ENCODE measurements at regions not wholly inside any gene's neighbourhood (a gene's known extent, or its start where the extent isn't known, plus 50 kb on each side); places are given as distances from the start of the nearest gene placed in this dataset.

- TF ChIP-seq CTCF (IDR thresholded peaks at IDR 0.05): no peak
- WGBS, 2 donors: 93 to 100% methylated on average over 3 of the region's 3 CpGs
- no peak overlapping the region for H3K4me3 ChIP-seq
- DNase-seq (no peak), ATAC-seq (no peak)
- peaks cover 0 to 11% (median 0%) of the 10 kb centered on the region in 11 donors for H3K9me3 ChIP-seq
- H3K4me1 ChIP-seq: no peaks in the 10 kb centered on the region
- H3K36me3 ChIP-seq: no peaks in the 10 kb centered on the region
- intact Hi-C loops (cut with DNase I): no loop called here
- H3K27me3 ChIP-seq: peaks cover 0 to 30% (median 18%) of the 10 kb centered on the region in 7 donors
- H3K27ac ChIP-seq: no peak overlapping the region
Measured at GRCh38 chr16:86176462-86176861, 277.5 kb downstream of the IRF8 start.

- intact Hi-C loops (cut with DNase I): no loop called here
Measured at GRCh38 chr16:86180244-86180643, 281.3 kb downstream of the IRF8 start.

GRCh38 chr16:86180780-86181179 is 281.8 kb downstream of the IRF8 start:
- Histone ChIP-seq H3K4me3 (no peak overlapping the region), H3K36me3 (no peaks in the 10 kb centered on the region), H3K27me3 (peaks cover 0 to 18% (median 0%) of the 10 kb centered on the region in 7 donors), H3K27ac (no peak overlapping the region), H3K9me3 (peaks cover 0 to 11% (median 0%) of the 10 kb centered on the region in 11 donors), H3K4me1 (no peaks in the 10 kb centered on the region)
- TF ChIP-seq CTCF (IDR thresholded peaks at IDR 0.05): no peak
- WGBS, 2 donors: 96 to 97% methylated on average over 4 of the region's 4 CpGs
- intact Hi-C loops (cut with DNase I): no loop called here
- ATAC-seq (no peak), DNase-seq (no peak)

More at GRCh38 chr16:86180244-86180643, 281.3 kb downstream of the IRF8 start:
- TF ChIP-seq CTCF (IDR thresholded peaks at IDR 0.05): no peak
- 83 to 85% methylated on average over 13 of the region's 13 CpGs for WGBS, 2 donors
- Histone ChIP-seq H3K4me3 (no peak overlapping the region), H3K27me3 (peaks cover 0 to 16% (median 0%) of the 10 kb centered on the region in 7 donors), H3K9me3 (peaks cover 0 to 11% (median 0%) of the 10 kb centered on the region in 11 donors), H3K27ac (no peak overlapping the region), H3K4me1 (no peaks in the 10 kb centered on the region), H3K36me3 (no peaks in the 10 kb centered on the region)
- no peak for ATAC-seq
- DNase-seq: no peak

GRCh38 chr16:86181526-86181925 is 282.6 kb downstream of the IRF8 start:
- Histone ChIP-seq H3K4me3 (no peak overlapping the region), H3K27me3 (peaks cover 0 to 22% (median 3%) of the 10 kb centered on the region in 7 donors), H3K27ac (no peak overlapping the region), H3K36me3 (no peaks in the 10 kb centered on the region), H3K4me1 (no peaks in the 10 kb centered on the region), H3K9me3 (peaks cover 0 to 11% (median 0%) of the 10 kb centered on the region in 11 donors)
- DNase-seq (no peak), ATAC-seq (no peak)
- intact Hi-C loops (cut with DNase I): no loop called here
- WGBS, 2 donors: 87 to 91% methylated on average over 15 of the region's 15 CpGs
- no peak for TF ChIP-seq CTCF (IDR thresholded peaks at IDR 0.05)

Data from heart right ventricle (tissue), 16 donors.